Stimulated activated CD8-positive, alpha-beta memory T cell treated with anti-CD3 and anti-CD28 coated beads, Interleukin-15, amount 100 ng/mL, for 48 hours (primary cell): ENCODE measurements at regions not wholly inside any gene's neighbourhood (a gene's known extent, or its start where the extent isn't known, plus 50 kb on each side); places are given as distances from the start of the nearest gene placed in this dataset.
"Not testable (repeated sequence)": the region's sequence is repeated elsewhere in the genome, so short reads cannot be mapped to it uniquely, and the experiment has no call there.

Experiments used
- DNase-seq, 2 donors: peaks; one replicate each; pipeline ENCODE4 v3.0.0-alpha.2; 2020; ENCODE audit warnings: low read depth in 2 of 2

GRCh38 chr5:173667702-173668101, 51.3 kb upstream of the BOD1 start:
- DNase-seq, result no peak

- DNase-seq, result no peak
Observed at GRCh38 chr5:173668245-173668800, 51.9 kb upstream of the BOD1 start.

GRCh38 chr5:173668910-173669309, 52.5 kb upstream of the BOD1 start:
- DNase-seq, result no peak

- DNase-seq, result no peak
Observed at GRCh38 chr5:173669483-173669882, 53.0 kb upstream of the BOD1 start.

- no peak for DNase-seq
Observed at GRCh38 chr5:173670130-173670651, 53.7 kb upstream of the BOD1 start.

GRCh38 chr5:173670791-173671120, 54.3 kb upstream of the BOD1 start:
- DNase-seq, result no peak

- no peak for DNase-seq
Observed at GRCh38 chr5:173671121-173671949, 54.9 kb upstream of the BOD1 start.

- no peak for DNase-seq
Observed at GRCh38 chr5:173672166-173672565, 55.7 kb upstream of the BOD1 start.

GRCh38 chr5:173672891-173673290, 56.4 kb upstream of the BOD1 start:
- no peak for DNase-seq

- DNase-seq, result no peak
Observed at GRCh38 chr5:173673295-173674101, 57.0 kb upstream of the BOD1 start.

- DNase-seq, result no peak
Observed at GRCh38 chr5:173675287-173675996, 59.0 kb upstream of the BOD1 start.

- no peak for DNase-seq
Observed at GRCh38 chr5:173676375-173676774, 59.9 kb upstream of the BOD1 start.

GRCh38 chr5:173677125-173677672, 60.7 kb upstream of the BOD1 start:
- DNase-seq, result no peak

GRCh38 chr5:173679909-173680630, 63.6 kb upstream of the BOD1 start:
- DNase-seq, result no peak

GRCh38 chr5:173680660-173681242, 64.3 kb upstream of the BOD1 start:
- DNase-seq, result no peak

- DNase-seq, result no peak
Observed at GRCh38 chr5:173682313-173682712, 65.9 kb upstream of the BOD1 start.

- DNase-seq, result not testable (repeated sequence)
Observed at GRCh38 chr5:173684535-173684934, 68.1 kb upstream of the BOD1 start.

- no peak for DNase-seq
Observed at GRCh38 chr5:173686950-173687349, 70.5 kb upstream of the BOD1 start.

- DNase-seq, result no peak
Observed at GRCh38 chr5:173688703-173689102, 72.3 kb upstream of the BOD1 start.

- DNase-seq, result no peak
Observed at GRCh38 chr5:173689171-173689736, 72.8 kb upstream of the BOD1 start.
